ENCODE measurements at regions not wholly inside any gene's neighbourhood (a gene's known extent, or its start where the extent isn't known, plus 50 kb on each side); places are given as distances from the start of the nearest gene placed in this dataset.

DNA sequence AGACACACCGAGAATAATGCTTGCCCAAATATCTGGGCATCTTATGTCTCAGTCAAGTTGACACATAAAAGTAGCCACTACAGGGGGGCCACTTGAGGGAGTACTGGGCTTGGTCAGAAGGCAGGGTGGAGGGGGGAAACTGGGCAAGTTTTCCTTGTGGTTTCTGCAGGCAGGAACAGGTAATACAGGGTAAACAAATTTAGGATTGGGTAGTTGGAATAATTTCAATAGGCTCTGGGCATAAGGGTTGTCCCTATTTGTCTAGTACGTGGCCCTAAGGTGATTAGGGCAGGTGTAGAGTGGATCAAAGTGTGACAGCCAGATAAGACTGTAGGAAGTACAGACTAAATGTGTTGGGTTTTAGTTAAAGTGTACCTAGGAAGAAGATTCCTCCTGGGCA is 353.1 kb downstream of the TLE4 start:
- TF ChIP-seq, protein P1, sequence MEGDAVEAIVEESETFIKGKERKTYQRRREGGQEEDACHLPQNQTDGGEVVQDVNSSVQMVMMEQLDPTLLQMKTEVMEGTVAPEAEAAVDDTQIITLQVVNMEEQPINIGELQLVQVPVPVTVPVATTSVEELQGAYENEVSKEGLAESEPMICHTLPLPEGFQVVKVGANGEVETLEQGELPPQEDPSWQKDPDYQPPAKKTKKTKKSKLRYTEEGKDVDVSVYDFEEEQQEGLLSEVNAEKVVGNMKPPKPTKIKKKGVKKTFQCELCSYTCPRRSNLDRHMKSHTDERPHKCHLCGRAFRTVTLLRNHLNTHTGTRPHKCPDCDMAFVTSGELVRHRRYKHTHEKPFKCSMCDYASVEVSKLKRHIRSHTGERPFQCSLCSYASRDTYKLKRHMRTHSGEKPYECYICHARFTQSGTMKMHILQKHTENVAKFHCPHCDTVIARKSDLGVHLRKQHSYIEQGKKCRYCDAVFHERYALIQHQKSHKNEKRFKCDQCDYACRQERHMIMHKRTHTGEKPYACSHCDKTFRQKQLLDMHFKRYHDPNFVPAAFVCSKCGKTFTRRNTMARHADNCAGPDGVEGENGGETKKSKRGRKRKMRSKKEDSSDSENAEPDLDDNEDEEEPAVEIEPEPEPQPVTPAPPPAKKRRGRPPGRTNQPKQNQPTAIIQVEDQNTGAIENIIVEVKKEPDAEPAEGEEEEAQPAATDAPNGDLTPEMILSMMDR (IDR thresholded peaks at IDR 0.05; ENCODE audit: extremely low read depth in 1 of 2, insufficient read depth in 1 of 2, low read depth in 1 of 2, low read length in 2 of 2) = no peak
- TF ChIP-seq POLR2AphosphoS5 (IDR thresholded peaks at IDR 0.05; ENCODE audit: insufficient read depth, low read depth, low read length) (no peak), POLR2A (IDR thresholded peaks at IDR 0.05; ENCODE audit: low read depth, low read length) (no peak), EZH2 (IDR thresholded peaks at IDR 0.05; ENCODE audit: borderline replicate concordance, low read depth, low read length, severe bottlenecking) (no peak)
